ENCODE measurements at regions not wholly inside any gene's neighbourhood (a gene's known extent, or its start where the extent isn't known, plus 50 kb on each side); places are given as distances from the start of the nearest gene placed in this dataset.
"Not testable (repeated sequence)": the region's sequence is repeated elsewhere in the genome, so short reads cannot be mapped to it uniquely, and the experiment has no call there.

DNA sequence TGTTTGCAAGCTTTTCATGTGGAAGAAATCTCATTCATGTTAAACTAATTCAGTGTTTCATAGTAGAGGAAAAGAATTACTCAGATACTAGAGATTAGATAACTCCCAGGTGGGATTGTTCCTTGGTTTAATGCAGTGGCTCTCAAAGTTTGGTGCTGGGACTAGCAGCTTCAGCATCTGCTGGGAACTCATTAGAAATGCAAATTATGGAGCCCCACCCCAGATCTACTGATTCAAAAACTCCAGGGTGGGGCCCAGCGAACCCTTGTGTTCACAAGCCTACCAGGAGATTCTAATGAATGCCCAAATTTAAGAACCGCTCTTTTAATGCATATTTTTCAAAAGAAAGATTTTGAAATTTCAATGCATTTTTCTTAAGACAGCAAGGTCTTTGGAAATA, 253.4 kb upstream of the CNTNAP4 start:
- no peak for DNase-seq

DNA sequence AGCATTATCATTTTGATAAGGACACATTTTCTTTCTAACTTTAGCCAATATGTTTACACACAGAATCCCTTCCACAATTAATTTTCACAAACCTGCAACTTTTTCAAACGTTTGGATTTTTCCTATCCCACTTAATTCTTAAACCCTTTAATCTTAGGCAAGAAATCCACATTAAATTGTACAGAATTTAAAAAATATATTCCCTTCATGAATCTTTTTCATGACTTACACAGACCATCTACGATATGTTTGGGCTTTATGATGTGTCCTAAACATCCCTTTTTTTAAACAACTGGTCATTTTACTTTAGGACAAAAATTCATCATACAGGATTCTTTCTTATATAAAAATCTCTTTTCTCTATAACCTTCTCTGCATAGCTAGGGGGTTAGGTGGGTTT, 241.5 kb upstream of the CNTNAP4 start:
- DNase-seq: no peak

DNA sequence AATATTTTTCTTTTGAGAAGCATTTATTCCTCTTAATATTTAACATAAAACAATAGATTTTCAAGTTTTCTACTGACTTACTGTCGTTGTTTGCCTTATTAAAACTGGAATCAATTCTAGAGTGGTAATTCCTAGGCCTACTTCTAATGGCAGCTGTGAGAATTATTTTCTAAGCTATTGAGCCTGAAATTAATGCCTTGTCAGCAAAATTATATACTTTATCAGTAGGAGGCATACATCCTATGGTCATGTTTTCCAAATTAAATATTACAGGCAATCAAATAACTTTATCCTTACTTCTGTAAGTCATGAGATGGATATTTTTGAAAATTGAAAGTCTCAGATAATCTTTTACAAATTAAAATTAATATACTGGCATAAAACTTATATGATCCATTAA, 239.1 kb upstream of the CNTNAP4 start:
- no peak for DNase-seq

DNA sequence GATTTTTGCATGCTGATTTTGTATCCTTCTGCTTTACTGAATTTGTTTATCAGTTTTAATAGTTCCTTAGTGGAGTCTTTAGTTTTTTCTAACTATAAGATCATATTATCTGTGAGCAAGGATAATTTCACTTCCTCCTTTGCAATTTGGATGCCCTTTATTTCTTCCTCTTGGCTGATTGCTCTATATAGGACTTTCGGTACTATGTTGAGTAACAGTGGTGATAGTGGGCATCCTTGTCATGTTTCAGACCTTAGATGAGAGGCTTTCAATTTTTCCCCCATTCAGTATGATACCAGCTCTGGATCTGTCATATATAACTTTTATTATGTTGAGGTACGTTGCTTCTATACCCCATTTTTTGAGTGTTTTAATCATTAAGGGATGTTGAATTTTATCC, 224.5 kb upstream of the CNTNAP4 start:
- DNase-seq: no peak

DNA sequence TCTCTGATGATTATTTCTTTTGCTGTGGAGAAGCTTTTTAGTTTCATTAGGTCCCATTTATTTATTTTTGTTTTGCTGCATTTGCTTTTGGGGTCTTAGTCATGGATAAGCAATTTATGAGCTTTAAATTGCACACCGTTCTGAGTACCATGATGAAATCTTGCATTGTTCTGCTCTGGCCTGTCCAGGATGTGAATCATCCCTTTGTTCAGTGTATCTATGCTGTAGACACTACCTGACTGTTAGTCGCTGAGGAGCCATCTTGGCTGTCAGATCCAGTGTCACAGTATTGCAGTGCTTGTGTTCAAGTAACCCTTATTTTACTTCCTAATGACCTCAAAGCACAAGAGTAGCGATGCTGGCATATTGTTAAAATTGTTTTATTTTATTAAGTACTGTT, 218.0 kb upstream of the CNTNAP4 start:
- DNase-seq: no peak

DNA sequence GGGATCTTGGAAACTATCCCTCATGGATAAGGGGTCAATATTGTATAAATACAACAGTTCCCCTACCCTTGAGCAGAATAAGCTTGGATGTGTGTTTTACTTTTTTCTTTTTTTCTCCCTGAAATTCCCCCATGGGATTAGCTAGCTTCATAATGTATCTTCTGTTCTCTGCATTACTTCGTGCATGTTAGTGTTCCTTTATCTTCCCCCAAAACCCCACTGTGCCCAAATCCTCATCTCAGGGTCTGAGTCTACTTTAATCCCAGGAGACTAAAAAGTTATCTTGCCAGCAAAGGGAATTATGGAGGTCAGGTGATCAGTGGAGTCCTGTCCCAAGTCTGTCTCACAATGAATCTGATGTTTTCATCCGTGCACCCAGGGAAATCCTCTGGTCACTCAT, 217.5 kb upstream of the CNTNAP4 start:
- no peak for DNase-seq

DNA sequence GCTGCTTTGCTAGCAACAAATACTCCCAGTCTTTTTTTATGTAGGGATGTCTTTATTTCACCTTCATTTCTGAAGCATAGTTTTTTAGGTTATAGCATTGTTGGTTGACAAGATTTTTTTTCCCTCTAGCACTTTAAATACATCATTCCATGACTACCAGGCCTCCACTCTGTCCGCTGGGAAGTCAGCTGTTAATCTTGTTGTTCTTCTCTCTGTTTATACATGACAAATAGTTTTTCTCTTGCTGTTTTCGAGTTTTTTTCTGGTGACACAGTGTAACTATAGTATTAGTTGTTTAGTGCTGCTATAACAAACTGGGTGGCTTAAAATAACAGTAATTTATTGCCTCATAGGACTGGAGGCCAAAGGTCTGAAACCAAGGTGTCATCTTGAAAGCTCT, 205.5 kb upstream of the CNTNAP4 start:
- DNase-seq: no peak

DNA sequence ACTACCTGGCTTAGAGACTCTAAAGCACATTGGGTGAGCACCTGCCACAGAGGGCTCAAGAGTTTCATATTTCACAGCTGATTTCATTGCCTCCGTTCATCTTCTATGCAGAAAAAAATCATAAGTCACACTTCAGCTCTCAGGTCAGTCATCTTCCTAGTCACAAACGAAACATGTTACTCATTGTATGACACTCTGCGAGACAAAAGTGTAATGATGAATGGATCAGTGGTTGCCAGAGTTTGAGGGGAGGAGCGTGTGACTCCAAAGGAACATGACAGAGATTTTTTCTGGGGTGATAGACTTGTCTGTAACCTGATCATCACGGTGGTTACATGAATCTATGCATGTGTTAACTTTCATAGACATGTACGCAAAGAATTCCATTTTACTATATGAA, 195.2 kb upstream of the CNTNAP4 start:
- DNase-seq: no peak

DNA sequence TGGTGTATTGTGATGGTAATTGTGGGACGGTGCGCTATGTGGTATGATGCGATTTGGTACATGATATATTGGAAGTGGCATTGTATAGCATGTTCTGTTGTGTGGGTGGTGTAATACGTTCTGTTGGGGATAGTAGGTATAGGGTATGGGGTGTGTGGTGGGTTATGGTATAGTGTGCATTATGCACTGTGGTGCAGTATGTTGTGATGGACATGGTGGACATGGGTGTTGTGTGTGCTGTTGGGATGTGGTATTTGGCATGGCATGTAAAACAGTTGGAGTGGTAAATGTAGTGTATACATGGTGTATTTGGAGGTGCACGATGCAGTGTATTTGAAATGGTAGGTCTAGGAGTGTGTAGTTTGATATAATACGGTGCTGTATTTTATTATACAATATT, 170.6 kb upstream of the CNTNAP4 start:
- DNase-seq: no peak

DNA sequence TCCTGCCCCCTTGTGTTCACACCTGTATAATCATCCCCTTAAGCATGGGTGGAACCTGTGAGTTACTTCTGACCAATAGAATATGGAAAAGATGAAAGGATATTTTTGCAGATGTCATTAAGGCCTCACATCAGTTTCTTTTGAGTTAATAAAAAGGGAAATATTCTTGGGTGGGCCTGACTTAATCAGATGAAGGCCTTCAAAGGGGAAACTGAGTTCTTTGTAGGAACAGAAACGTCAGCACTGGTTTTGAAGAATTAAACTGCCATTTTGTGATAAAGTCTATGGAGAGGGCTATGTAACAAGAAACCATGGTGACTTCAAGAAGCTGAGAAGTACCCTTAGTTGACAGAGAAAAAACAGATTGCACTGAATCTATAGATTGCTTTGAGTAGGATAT, 168.7 kb upstream of the CNTNAP4 start:
- DNase-seq: no peak

DNA sequence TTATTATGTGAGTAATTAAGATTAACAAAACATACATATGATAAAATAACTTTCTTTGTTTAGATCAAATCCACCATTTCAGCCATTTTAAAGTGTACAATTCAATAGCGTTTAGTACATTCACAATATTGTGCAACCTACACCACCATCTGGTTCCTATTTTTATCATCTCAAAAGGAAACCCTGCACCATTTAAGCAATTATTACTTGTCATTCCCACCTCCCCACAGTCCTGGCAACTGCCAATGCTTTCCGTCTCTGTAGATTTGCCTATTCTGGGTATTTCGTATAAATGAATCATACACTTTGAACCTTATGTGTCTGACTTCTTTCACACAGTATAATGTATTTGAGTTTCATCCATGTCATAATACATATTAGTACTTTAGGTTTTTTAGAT, 162.5 kb upstream of the CNTNAP4 start:
- no peak for DNase-seq

DNA sequence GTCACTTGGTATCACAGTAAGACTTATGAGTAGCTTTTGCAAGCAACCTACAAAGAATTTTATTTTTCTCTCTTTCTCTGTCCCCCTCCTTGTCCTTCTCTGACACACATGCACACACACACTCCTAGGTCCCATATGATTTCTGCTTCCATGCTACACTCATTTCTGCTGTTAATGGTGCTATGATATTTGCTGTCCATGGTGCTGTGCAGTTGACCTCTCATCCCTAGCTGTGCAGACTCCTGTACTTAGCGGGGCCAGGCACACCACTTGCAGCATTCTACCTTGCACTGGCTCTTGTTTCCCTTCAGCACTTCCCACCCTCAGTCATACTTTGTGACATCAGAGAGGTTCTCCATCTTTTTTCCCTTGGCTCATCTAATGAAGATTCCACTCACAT, 158.9 kb upstream of the CNTNAP4 start:
- no peak for DNase-seq

DNA sequence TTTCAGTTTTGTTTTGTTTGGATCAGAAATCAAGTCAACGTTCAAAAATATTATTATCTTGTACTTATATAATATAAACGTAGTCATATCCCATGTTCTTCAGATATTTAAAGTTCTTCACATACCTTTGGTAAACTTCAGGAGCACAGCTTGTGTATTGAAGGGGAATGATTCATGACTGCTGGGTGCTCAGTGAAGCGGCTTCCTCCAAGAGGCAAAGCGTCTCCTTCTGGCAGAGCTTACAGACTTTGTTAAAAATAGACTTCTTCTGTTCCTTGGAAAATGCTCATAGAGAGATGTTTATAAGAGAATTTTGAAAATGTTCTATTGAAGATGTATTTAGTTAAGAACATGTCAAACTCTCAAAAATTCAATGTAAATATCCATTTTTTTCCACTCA, 155.6 kb upstream of the CNTNAP4 start:
- no peak for DNase-seq

DNA sequence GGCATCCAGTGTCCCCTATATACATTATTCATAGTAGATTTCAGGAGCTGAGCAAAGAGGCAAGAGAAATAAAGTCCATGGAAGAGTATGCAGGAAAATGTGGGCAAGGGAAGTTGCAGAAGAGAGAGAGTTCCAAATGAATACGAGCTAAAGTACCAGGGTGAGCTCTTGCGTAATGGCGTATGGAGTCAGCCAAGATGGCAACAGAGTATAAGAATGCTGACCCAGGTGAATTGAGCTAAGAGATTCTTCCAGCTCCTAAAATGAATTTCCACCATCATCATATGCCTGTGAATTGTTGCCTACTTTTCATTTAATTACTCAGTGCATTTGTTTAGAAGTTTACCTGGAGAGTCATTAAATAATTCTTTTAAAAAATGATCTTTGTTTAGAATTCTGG, 153.2 kb upstream of the CNTNAP4 start:
- no peak for DNase-seq

DNA sequence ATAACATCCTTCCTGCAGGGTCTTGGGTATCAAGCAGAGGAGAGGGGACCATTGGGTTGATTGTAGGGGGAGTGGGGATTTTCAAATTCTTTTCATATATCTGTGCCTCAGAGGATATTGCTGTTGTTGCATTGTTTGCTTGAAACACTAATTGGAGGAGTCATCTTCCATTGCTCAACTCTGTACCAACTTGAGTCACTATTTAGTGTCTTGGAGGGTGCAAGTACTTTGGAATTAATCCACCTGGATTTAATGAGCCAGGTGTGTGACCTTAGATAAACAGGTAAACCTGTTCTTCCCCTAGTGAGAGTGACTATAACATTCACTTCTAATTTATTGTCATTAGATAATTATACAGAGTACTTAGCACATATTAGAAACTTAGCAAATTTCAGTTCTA, 151.3 kb upstream of the CNTNAP4 start:
- no peak for DNase-seq

DNA sequence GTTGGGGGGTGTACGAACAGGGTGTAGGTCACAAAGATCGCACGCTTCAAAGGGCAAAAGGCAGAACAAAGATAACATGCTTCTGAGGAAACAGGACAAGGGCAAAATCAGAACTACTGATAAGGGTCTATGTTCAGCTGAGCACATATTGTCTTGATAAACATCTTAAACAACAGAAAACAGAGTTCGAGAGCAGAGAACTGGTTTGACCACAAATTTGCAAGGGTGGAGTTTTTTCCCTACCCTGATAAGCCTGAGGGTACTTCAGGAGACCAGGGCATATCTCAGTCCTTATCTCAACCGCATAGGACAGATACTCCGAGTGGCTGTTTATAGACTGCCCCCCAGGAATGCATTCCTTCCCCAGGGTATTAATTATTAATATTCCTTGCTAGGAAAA, 139.1 kb upstream of the CNTNAP4 start:
- not testable (repeated sequence) for DNase-seq

DNA sequence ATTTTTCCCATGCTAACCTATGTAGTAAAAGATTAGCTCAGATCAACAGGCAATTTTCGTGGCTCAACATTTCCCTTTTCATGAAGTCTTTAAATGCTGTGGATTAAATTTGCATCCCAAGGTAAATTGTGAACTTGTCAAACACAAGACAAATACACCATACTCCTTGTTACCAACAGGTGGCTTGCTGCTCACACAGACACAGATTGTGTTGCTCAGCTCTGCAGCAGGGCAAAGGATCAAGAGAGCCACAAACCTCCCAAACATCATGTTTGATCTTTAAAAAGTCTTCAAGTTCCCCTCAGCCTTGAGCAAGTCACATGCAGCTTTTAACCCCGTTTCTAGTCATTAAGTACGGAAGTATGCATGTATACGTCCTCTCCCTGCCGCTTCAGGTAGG, 119.6 kb upstream of the CNTNAP4 start:
- no peak for DNase-seq

DNA sequence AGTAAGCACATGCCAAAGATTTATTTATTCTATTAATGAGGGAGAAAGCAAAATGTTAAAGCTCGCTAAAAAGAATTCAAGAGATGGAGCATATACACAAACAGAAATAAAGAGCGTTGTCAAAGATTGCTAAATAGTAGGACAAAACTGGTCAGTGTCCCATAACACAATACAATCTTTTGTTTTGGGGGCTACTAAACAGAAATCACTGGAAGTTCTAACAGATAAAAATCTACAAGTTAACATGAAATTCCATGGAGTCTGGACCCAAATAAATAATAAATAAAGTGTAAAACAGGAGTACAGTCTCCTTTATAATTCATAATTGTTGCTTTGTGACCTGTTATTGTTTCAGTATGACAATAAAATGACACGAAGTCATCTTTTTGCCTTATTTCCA, 115.2 kb upstream of the CNTNAP4 start:
- DNase-seq: no peak

DNA sequence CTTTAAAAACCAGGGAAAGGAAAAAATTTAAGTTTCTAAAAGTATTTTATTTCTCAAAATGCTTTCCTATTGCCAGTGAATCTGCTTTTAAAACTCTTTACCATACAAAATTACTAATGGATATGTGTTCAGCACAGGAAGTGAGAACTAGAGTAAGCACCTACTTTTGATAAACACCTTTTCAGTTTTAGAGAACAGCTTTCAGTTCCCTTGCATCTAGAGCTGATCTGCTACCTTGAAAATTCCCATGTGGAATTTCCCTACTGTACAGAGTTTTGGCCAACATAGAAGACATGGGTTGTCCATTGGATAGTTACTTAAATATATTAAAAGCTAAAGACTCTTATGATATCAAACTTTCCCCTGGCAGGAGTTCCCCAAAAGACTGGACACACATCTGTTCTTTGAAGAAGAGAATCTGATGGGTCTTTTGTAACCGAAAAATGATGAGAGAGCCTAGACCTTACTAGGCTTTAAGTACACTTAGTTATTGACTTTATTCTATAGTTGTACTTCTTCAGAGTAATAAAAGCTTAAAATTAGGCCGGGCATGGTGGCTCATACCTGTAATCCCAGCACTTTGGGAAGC, 112.1 kb upstream of the CNTNAP4 start:
- no peak for DNase-seq

DNA sequence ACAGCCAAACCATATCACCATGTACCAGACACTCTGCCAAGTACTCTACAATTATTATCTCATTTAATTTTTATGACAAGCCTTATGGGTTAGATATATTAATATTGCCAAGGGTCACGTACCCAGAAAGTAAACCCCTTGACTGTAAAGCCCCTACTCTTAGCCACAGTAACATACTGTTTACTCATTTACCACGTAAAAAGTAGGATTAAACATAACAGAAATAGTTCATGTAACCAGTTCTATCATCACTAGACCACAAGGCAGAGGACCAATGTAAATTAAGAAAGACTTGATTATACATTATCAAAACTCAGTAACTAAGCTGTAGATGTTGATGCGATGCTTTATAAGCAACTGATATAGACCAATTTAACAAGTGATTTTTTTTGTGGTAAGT, 101.5 kb upstream of the CNTNAP4 start:
- no peak for DNase-seq

DNA sequence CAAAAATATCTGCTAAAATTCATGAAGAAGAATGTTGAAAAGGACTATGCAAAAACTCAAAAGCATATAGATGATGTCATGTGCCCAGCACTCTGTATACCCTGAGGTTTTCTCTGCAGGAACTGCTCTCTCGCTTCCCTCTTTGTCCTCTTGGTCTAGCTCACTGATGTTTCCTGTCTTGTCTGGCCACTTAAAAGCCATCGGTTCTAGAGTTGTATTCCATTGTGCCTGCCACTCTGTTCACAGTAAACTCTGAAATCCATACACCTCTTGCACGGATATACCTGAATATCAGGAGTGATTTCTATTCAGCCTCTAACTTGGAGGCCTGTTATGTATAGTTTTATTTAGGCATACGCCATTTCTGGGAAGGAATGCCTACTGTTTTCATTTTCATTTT, 101.0 kb upstream of the CNTNAP4 start:
- DNase-seq: no peak

DNA sequence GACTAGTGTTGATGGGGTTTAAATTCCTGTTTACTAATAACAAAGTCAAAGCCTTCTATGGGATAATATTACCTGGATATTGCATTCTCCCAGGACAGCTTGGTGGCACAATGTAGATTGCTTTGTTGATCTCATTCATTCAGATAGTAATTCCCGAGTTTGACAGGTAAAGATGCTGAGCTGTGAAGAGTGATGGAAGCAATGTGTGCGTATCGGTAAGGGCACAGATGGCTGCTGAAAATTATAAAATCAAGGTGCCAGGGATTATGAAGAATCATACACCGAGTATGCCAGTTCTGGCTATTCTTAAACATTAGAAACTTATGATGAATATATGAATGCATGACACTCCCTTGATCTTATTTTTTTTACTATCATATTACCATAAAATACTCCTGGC, 100.6 kb upstream of the CNTNAP4 start:
- no peak for DNase-seq

DNA sequence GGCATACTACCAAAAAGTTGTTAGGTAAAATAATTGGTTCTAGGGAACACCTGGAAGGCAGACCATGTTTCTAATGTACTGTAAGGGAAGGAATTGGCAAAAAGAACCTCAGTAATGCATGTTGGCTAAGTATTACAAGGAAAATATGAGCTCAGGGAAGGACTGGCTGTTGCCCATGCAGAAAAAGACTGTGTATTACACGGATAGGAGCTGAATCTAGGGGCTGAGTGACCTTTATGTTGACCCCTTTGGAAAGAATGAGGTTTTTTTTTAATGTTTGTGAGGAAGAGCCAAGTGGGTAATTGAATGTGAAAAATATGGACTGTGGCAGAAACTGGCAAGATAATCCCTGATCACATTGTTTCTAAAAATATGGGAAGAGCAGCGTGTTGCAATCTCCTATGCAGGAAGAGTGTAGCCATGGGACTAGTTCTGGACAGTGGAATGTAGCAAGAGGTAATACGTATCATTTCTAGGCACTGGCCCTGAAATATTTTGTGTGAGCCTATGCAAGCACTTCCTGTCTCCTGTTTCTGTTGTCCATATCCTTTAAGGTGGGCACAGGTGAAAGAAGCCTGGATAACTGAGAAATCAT, 95.1 kb upstream of the CNTNAP4 start:
- no peak for DNase-seq

DNA sequence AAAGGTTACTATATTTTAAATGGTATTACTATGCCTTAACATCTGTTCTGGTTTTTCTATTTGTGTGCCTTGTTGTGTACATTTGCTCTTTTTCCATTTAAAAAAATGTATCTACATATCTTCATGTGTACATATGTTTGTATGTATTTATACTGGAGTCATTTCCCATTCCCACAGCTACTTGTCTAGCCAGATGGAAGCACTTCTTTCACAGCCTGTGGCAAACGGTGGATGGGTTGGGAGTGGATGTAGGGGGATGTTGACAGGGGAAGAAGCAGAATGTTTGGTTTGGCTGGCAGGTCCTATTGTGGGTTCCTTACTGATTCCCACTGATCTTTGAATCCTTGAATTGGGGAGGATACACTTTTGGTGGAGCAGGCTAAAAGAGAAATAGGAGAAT, 93.6 kb upstream of the CNTNAP4 start:
- no peak for DNase-seq

DNA sequence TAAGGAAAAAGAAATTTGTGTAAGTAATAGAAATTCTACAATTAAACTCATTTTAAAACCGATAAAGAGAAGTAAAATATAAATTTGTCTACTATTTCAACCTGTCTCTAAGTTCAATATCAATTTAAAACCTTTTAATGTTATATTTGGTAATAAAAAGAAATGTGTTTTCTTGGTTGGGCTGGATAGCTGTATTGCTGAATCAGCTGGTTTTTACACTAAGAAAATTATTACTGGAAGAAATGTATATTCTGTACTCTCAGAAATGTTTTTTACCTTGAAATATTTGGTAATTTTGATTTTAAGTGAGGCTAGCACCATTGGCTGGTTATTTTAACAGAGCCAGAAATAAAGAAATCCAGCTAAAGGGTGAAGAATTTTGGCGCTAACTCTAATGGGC, 87.1 kb upstream of the CNTNAP4 start:
- DNase-seq: no peak

DNA sequence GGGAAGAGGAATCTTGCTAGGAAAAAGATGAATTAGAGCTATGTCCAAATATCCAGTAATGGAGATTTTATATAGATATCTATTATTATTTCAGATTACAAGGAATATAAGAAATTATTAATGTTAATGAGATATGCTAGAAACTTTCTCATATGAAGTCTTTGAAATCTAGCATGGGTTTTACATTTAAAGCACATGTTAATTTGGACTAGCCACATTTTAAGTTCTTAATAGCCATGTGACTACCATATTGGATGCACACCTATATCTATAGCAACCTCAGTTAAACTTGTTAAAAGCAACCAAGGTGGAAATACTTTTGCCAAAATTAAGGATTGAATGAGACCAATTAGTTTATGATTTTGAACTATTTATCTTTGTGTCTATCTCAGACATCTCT, 86.7 kb upstream of the CNTNAP4 start:
- no peak for DNase-seq

All from NCI-H2081 treated with DMSO at 0.1 percent for 48 hours (cell line).